Progenitor cell of endocrine pancreas (in vitro differentiated cells): ENCODE measurements at regions not wholly inside any gene's neighbourhood (a gene's known extent, or its start where the extent isn't known, plus 50 kb on each side); places are given as distances from the start of the nearest gene placed in this dataset.

Experiments
- DNase-seq: peaks from one replicate; pipeline ENCODE4 v3.0.0; 2021; ENCODE audit warnings: low spot score; ENCODE audit not compliant: unreplicated experiment
- H3K27ac Mint-ChIP-seq: 2 replicates; pipeline ENCODE4 v1.8.0; 2021; ENCODE audit warnings: mild to moderate bottlenecking, moderate library complexity, mixed read lengths
- H3K27me3 Mint-ChIP-seq: 2 replicates; pipeline ENCODE4 v1.8.0; 2021; ENCODE audit warnings: mixed read lengths
- H3K36me3 Mint-ChIP-seq: 2 replicates; pipeline ENCODE4 v1.8.0; 2022; ENCODE audit warnings: mixed read lengths; ENCODE audit not compliant: insufficient read depth
- H3K4me1 Mint-ChIP-seq: 2 replicates; pipeline ENCODE4 v1.8.0; 2021; ENCODE audit warnings: low read depth, mixed read lengths
- H3K4me3 Mint-ChIP-seq: 2 replicates; pipeline ENCODE4 v1.8.0; 2021; ENCODE audit warnings: low read depth, mild to moderate bottlenecking, moderate library complexity, mixed read lengths
- H3K9me3 Mint-ChIP-seq: 2 replicates; pipeline ENCODE4 v1.8.0; 2021; ENCODE audit warnings: low read depth, mixed read lengths
- TF ChIP-seq, protein P1 (sequence below): fragments of 200-600 bp; sonication (generic); IDR thresholded peaks from one replicate; pipeline ENCODE4 v1.5.0; 2021; ENCODE audit warnings: antibody characterized with exemption, mild to moderate bottlenecking; ENCODE audit not compliant: unreplicated experiment

DNA sequence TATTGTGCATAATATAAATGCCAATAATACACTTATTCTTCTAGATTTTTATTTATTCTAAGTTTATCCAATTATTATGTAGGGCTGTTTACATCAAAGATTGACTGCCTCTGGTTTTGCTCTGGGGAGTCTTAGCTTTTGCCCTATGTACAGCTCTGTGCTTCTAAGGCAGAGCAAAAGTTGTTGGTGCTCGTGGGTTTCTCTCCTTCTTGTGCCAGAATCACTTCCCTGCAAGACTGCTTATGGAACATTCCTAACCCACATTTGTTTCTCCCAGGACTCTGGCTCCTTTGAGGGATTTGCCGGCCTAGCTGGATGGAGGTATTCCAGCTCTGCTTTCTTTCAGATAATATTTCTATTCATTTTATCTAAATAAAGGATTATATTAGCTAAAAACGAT lies 849.1 kb downstream of the USP25 start:
- peak overlapping the region; percentile 77 for H3K27ac Mint-ChIP-seq
- no peak for DNase-seq
- H3K4me1 Mint-ChIP-seq: peaks cover 11% of the 10 kb centered on the region
- TF ChIP-seq, protein P1, sequence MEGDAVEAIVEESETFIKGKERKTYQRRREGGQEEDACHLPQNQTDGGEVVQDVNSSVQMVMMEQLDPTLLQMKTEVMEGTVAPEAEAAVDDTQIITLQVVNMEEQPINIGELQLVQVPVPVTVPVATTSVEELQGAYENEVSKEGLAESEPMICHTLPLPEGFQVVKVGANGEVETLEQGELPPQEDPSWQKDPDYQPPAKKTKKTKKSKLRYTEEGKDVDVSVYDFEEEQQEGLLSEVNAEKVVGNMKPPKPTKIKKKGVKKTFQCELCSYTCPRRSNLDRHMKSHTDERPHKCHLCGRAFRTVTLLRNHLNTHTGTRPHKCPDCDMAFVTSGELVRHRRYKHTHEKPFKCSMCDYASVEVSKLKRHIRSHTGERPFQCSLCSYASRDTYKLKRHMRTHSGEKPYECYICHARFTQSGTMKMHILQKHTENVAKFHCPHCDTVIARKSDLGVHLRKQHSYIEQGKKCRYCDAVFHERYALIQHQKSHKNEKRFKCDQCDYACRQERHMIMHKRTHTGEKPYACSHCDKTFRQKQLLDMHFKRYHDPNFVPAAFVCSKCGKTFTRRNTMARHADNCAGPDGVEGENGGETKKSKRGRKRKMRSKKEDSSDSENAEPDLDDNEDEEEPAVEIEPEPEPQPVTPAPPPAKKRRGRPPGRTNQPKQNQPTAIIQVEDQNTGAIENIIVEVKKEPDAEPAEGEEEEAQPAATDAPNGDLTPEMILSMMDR: no peak
- H3K9me3 Mint-ChIP-seq: peaks cover 3% of the 10 kb centered on the region
- H3K36me3 Mint-ChIP-seq: no peaks in the 10 kb centered on the region
- H3K27me3 Mint-ChIP-seq: no peaks in the 10 kb centered on the region
- H3K4me3 Mint-ChIP-seq: no peak overlapping the region

DNA sequence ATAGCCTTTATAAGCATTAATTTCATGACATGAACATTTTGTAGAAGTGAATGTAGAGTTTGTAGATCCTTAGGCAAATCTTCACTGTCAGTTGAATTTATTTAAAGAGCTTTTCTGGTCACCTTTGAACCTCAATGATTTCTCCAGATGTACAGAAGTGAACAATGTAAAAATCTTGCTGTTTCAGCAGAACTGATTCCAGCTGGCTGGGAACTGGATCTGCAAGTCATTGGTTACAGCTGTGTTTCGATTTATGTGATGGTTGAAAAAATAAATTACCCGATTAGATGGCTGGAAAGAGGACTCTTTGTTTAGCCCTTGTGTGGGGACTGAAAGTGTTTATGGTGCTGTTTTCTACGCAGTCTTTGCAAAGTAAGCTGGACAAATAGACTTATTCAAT lies 849.8 kb downstream of the USP25 start:
- peaks cover 11% of the 10 kb centered on the region for H3K4me1 Mint-ChIP-seq
- H3K9me3 Mint-ChIP-seq: peaks cover 3% of the 10 kb centered on the region
- H3K27me3 Mint-ChIP-seq: no peaks in the 10 kb centered on the region

GRCh38 chr21:16580661-16581060 lies 850.9 kb downstream of the USP25 start:
- Mint-ChIP-seq H3K36me3 (no peaks in the 10 kb centered on the region), H3K27ac (no peak overlapping the region), H3K27me3 (no peaks in the 10 kb centered on the region), H3K4me3 (no peak overlapping the region), H3K4me1 (peaks cover 9% of the 10 kb centered on the region), H3K9me3 (no peaks in the 10 kb centered on the region)
- no peak for DNase-seq
- TF ChIP-seq, protein P1: no peak

More for the DNA sequence above, 849.8 kb downstream of the USP25 start:
- no peak for DNase-seq
- H3K4me3 Mint-ChIP-seq: no peak overlapping the region
- H3K27ac Mint-ChIP-seq: peak overlapping the region; percentile 67
- TF ChIP-seq, protein P1: no peak
- no peaks in the 10 kb centered on the region for H3K36me3 Mint-ChIP-seq

DNA sequence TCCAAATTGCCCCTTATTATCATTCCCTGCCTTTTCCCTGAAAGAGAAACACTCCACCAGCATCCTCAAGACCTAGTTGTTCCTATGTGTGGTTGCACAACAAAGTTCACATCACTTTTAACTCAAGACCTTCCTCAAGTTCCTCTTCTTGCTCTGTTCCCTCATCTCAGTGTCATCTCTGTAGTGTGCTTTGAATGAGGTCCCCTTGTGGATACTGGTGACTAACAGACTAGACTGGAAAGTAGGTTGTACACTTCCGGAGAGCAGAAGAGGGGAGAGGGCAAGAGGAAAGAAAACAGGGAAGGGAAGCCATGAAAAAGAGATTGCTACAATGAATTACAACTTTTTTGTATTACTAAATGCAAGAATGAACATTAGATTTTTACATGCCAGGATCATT lies 853.8 kb downstream of the USP25 start:
- H3K27me3 Mint-ChIP-seq: no peaks in the 10 kb centered on the region
- H3K9me3 Mint-ChIP-seq: no peaks in the 10 kb centered on the region
- no peak for DNase-seq
- TF ChIP-seq, protein P1: no peak
- no peak overlapping the region for H3K4me3 Mint-ChIP-seq
- peaks cover 9% of the 10 kb centered on the region for H3K4me1 Mint-ChIP-seq
- no peaks in the 10 kb centered on the region for H3K36me3 Mint-ChIP-seq
- no peak overlapping the region for H3K27ac Mint-ChIP-seq

- no peak for DNase-seq
- Mint-ChIP-seq H3K27ac (no peak overlapping the region), H3K36me3 (no peaks in the 10 kb centered on the region), H3K9me3 (no peaks in the 10 kb centered on the region), H3K4me3 (no peak overlapping the region), H3K4me1 (peaks cover 4% of the 10 kb centered on the region), H3K27me3 (no peaks in the 10 kb centered on the region)
- TF ChIP-seq, protein P1: no peak
Observed at GRCh38 chr21:16584756-16585155, 855.0 kb downstream of the USP25 start.
